Liver (tissue), 8 donors: ENCODE measurements at regions not wholly inside any gene's neighbourhood (a gene's known extent, or its start where the extent isn't known, plus 50 kb on each side); places are given as distances from the start of the nearest gene placed in this dataset.
"Not testable (repeated sequence)": the region's sequence is repeated elsewhere in the genome, so short reads cannot be mapped to it uniquely, and the experiment has no call there.

ENCODE experiments used
- DNase-seq: peaks from one replicate; pipeline ENCODE4 v3.0.0-alpha.2; 2017; ENCODE audit warnings: low spot score
- H3K27ac ChIP-seq, 2 donors: one replicate each; pipeline ENCODE4 v1.7.0; 2013; ENCODE audit warnings: inconsistent platforms in 2 of 2, low read length in 2 of 2, control low read depth in 1 of 2, low read depth in 1 of 2, mild to moderate bottlenecking in 1 of 2
- H3K27me3 ChIP-seq, 4 donors: one replicate each; pipeline versions ENCODE4 v1.6.1 to v1.7.0; 2013; ENCODE audit warnings: low read length in 3 of 4, inconsistent platforms in 1 of 4, mild to moderate bottlenecking in 1 of 4, moderate library complexity in 1 of 4; ENCODE audit not compliant: control insufficient read depth in 4 of 4, insufficient read depth in 4 of 4
- H3K36me3 ChIP-seq, 4 donors: one replicate each; pipeline versions ENCODE4 v1.6.1 to v1.7.0; 2013; ENCODE audit warnings: low read length in 3 of 4, mild to moderate bottlenecking in 3 of 4, low read depth in 1 of 4, moderate library complexity in 1 of 4; ENCODE audit not compliant: control insufficient read depth in 4 of 4, insufficient read depth in 3 of 4
- H3K4me1 ChIP-seq, 4 donors: one replicate each; pipeline versions ENCODE4 v1.6.1 to v1.7.0; 2013; ENCODE audit warnings: low read length in 3 of 4, mild to moderate bottlenecking in 3 of 4, moderate library complexity in 1 of 4; ENCODE audit not compliant: control insufficient read depth in 4 of 4, insufficient read depth in 4 of 4
- H3K4me3 ChIP-seq, 3 donors: one replicate each; pipeline versions ENCODE4 v1.6.1 to v1.7.0; 2013; ENCODE audit warnings: low read length in 3 of 3, control low read depth in 1 of 3, low read depth in 1 of 3, mild to moderate bottlenecking in 1 of 3
- H3K9ac ChIP-seq, 2 donors: one replicate each; pipeline ENCODE4 v1.7.0; 2013; ENCODE audit warnings: low read length in 2 of 2, mild to moderate bottlenecking in 2 of 2, moderate library complexity in 2 of 2, control low read depth in 1 of 2, low read depth in 1 of 2
- H3K9me3 ChIP-seq, 4 donors: one replicate each; pipeline versions ENCODE4 v1.6.1 to v1.7.0; 2013; ENCODE audit warnings: low read length in 3 of 4; ENCODE audit not compliant: control insufficient read depth in 4 of 4
- ATF3 ChIP-seq: IDR thresholded peaks from 2 replicates; pipeline ENCODE4 v1.6.1; 2016; ENCODE audit warnings: antibody characterized with exemption
- CTCF ChIP-seq: fragments of 150-350 bp; IDR thresholded peaks from 2 replicates; pipeline ENCODE4 v1.5.1; 2017; ENCODE audit warnings: improper control_type of control experiment, low read depth, low read length; ENCODE audit not compliant: missing input control
- EGR1 ChIP-seq, 2 donors: IDR thresholded peaks; 2 replicates each; pipeline ENCODE4 v1.6.1; 2016 to 2018; ENCODE audit warnings: antibody characterized with exemption in 2 of 2, low read depth in 2 of 2
- FOXA1 ChIP-seq: IDR thresholded peaks from 2 replicates; pipeline ENCODE4 v1.6.1; 2016; ENCODE audit warnings: antibody characterized with exemption
- FOXA2 ChIP-seq: IDR thresholded peaks from 2 replicates; pipeline ENCODE4 v1.6.1; 2016; ENCODE audit warnings: antibody characterized with exemption
- GABPA ChIP-seq, 2 donors: IDR thresholded peaks in 1 of 2; conservative IDR thresholded peaks in 1 of 2; 2 replicates each; pipeline ENCODE4 v1.6.1; 2016; ENCODE audit warnings: antibody characterized with exemption in 2 of 2, mild to moderate bottlenecking in 1 of 2, moderate library complexity in 1 of 2
- HNF4A ChIP-seq, 2 donors: conservative IDR thresholded peaks; 2 replicates each; pipeline ENCODE4 v1.6.1; 2016; ENCODE audit warnings: antibody characterized with exemption in 2 of 2, mild to moderate bottlenecking in 2 of 2
- HNF4G ChIP-seq: IDR thresholded peaks from 2 replicates; pipeline ENCODE4 v1.6.1; 2016; ENCODE audit warnings: antibody characterized with exemption
- JUND ChIP-seq, 2 donors: IDR thresholded peaks; 2 replicates each; pipeline ENCODE4 v1.6.1; 2016; ENCODE audit warnings: antibody characterized with exemption in 2 of 2
- MAX ChIP-seq: IDR thresholded peaks from 2 replicates; pipeline ENCODE4 v1.6.1; 2016; ENCODE audit warnings: antibody characterized with exemption
- NR2F2 ChIP-seq: IDR thresholded peaks from 2 replicates; pipeline ENCODE4 v1.6.1; 2016; ENCODE audit warnings: antibody characterized with exemption
- RAD21 ChIP-seq, 2 donors: IDR thresholded peaks; 2 replicates each; pipeline ENCODE4 v1.6.1; 2016; ENCODE audit warnings: antibody characterized with exemption in 2 of 2, mild to moderate bottlenecking in 2 of 2
- REST ChIP-seq: IDR thresholded peaks from 2 replicates; pipeline ENCODE4 v1.6.1; 2016; ENCODE audit warnings: antibody characterized with exemption, mild to moderate bottlenecking
- RXRA ChIP-seq, 2 donors: IDR thresholded peaks; 2 replicates each; pipeline ENCODE4 v1.6.1; 2017 to 2018; ENCODE audit warnings: antibody characterized with exemption in 2 of 2, mild to moderate bottlenecking in 1 of 2
- SP1 ChIP-seq: IDR thresholded peaks from 2 replicates; pipeline ENCODE4 v1.6.1; 2018; ENCODE audit warnings: antibody characterized with exemption, mild to moderate bottlenecking
- TAF1 ChIP-seq: conservative IDR thresholded peaks from 2 replicates; pipeline ENCODE4 v1.6.1; 2016; ENCODE audit warnings: antibody characterized with exemption, mild to moderate bottlenecking
- YY1 ChIP-seq: IDR thresholded peaks from 2 replicates; pipeline ENCODE4 v1.6.1; 2016; ENCODE audit warnings: antibody characterized with exemption, mild to moderate bottlenecking
- ZBTB33 ChIP-seq: IDR thresholded peaks from 2 replicates; pipeline ENCODE4 v1.6.1; 2016; ENCODE audit warnings: antibody characterized with exemption
- WGBS: extraction: QIAGEN DNeasy Blood & Tissue Kit; methylation state at CpG from one replicate; pipeline ENCODE4 v1.1.7; 2013; 5-methylcytosine and 5-hydroxymethylcytosine counted together
- donor health status: healthy.
- donor health status: healthy.
- donor health status: healthy.
- donor health status: healthy.
- donor health status: healthy.

GRCh38 chr6:40865259-40865658, 173.8 kb downstream of the UNC5CL start:
- H3K27ac ChIP-seq, H3K9me3 ChIP-seq, H3K4me3 ChIP-seq, H3K27me3 ChIP-seq, H3K4me1 ChIP-seq, H3K9ac ChIP-seq, H3K36me3 ChIP-seq, DNase-seq: not testable (repeated sequence)
- 82% methylated on average over 2 of the region's 2 CpGs for WGBS

GRCh38 chr6:40860443-40860842, 178.6 kb downstream of the UNC5CL start:
- no peaks in the 10 kb centered on the region for H3K36me3 ChIP-seq
- TF ChIP-seq ZBTB33 (no peak), HNF4G (no peak), ATF3 (no peak), RXRA (IDR thresholded peaks at IDR 0.05) (no peak), REST (no peak), GABPA (IDR thresholded peaks at IDR 0.05 in 1 of 2, conservative IDR thresholded peaks at IDR 0.05 in 1 of 2) (no peak), JUND (IDR thresholded peaks at IDR 0.05) (no peak), RAD21 (IDR thresholded peaks at IDR 0.05) (no peak), MAX (no peak), CTCF (no peak), EGR1 (IDR thresholded peaks at IDR 0.05; ENCODE audit: low read depth in 2 of 2) (no peak), TAF1 (no peak), FOXA1 (no peak), FOXA2 (no peak), SP1 (no peak), YY1 (no peak), NR2F2 (no peak), HNF4A (conservative IDR thresholded peaks at IDR 0.05) (no peak)
- no peaks in the 10 kb centered on the region for H3K4me1 ChIP-seq
- no peak for DNase-seq
- no peaks in the 10 kb centered on the region for H3K9me3 ChIP-seq
- 80% methylated on average over 2 of the region's 2 CpGs for WGBS
- no peak overlapping the region for H3K27ac ChIP-seq
- no peak overlapping the region for H3K4me3 ChIP-seq
- no peak overlapping the region for H3K9ac ChIP-seq
- no peaks in the 10 kb centered on the region for H3K27me3 ChIP-seq
